Astrocyte (in vitro differentiated cells and primary cell): ENCODE measurements at regions not wholly inside any gene's neighbourhood (a gene's known extent, or its start where the extent isn't known, plus 50 kb on each side); places are given as distances from the start of the nearest gene placed in this dataset.

Source experiments
- DNase-seq: peaks from one replicate; pipeline ENCODE4 v3.0.0-alpha.2; 2010; ENCODE audit warnings: low read depth
- FAIRE-seq: peaks from 2 replicates; lab custom pipeline; 2011; peaks lifted over from hg19 to GRCh38; lab: Jason Lieb, UNC
- H2AFZ ChIP-seq: 2 replicates; pipeline ENCODE4 v1.6.0; 2012; ENCODE audit warnings: low read depth, low read length, inconsistent platforms
- H3K27ac ChIP-seq: 2 replicates; pipeline ENCODE4 v1.5.1; 2011; ENCODE audit warnings: low read depth, low read length, inconsistent platforms
- H3K27me3 ChIP-seq: 2 replicates; pipeline ENCODE4 v1.6.0; 2011; ENCODE audit warnings: low read length, inconsistent platforms; ENCODE audit not compliant: insufficient read depth
- H3K36me3 ChIP-seq: 2 replicates; pipeline ENCODE4 v1.5.1; 2011; ENCODE audit warnings: low read length, inconsistent platforms; ENCODE audit not compliant: insufficient read depth
- H3K4me1 ChIP-seq: 2 replicates; pipeline ENCODE4 v1.5.1; 2011; ENCODE audit warnings: low read length, inconsistent platforms; ENCODE audit not compliant: insufficient read depth
- H3K4me2 ChIP-seq: 2 replicates; pipeline ENCODE4 v1.6.0; 2012; ENCODE audit warnings: low read length, inconsistent platforms
- H3K4me3 ChIP-seq: 2 replicates; pipeline ENCODE4 v1.5.1; 2011; ENCODE audit warnings: low read depth, mild to moderate bottlenecking, low read length, inconsistent platforms; ENCODE audit not compliant: insufficient read depth
- H3K79me2 ChIP-seq: 2 replicates; pipeline ENCODE4 v1.6.0; 2012; ENCODE audit warnings: mild to moderate bottlenecking, low read length, inconsistent platforms; ENCODE audit not compliant: insufficient read depth
- H3K9ac ChIP-seq: 2 replicates; pipeline ENCODE4 v1.6.0; 2012; ENCODE audit warnings: mild to moderate bottlenecking, low read length, inconsistent platforms
- H3K9me3 ChIP-seq: 2 replicates; pipeline ENCODE4 v1.5.1; 2012; ENCODE audit warnings: low read depth, mild to moderate bottlenecking, low read length, inconsistent platforms; ENCODE audit not compliant: insufficient read depth
- H4K20me1 ChIP-seq: 2 replicates; pipeline ENCODE4 v1.6.0; 2012; ENCODE audit warnings: low read length, inconsistent platforms; ENCODE audit not compliant: insufficient read depth
- H3K27ac Mint-ChIP-seq: one replicate; pipeline ENCODE4 v1.8.0; 2021; ENCODE audit warnings: mild to moderate bottlenecking, mixed read lengths; ENCODE audit not compliant: unreplicated experiment
- H3K27me3 Mint-ChIP-seq: one replicate; pipeline ENCODE4 v1.8.0; 2021; ENCODE audit warnings: low read depth, mixed read lengths; ENCODE audit not compliant: unreplicated experiment
- H3K36me3 Mint-ChIP-seq: one replicate; pipeline ENCODE4 v1.8.0; 2021; ENCODE audit warnings: low read depth, mixed read lengths; ENCODE audit not compliant: unreplicated experiment
- H3K4me1 Mint-ChIP-seq: one replicate; pipeline ENCODE4 v1.8.0; 2021; ENCODE audit warnings: low read depth, mixed read lengths; ENCODE audit not compliant: unreplicated experiment
- H3K4me3 Mint-ChIP-seq: one replicate; pipeline ENCODE4 v1.8.0; 2021; ENCODE audit warnings: mild to moderate bottlenecking, moderate library complexity, mixed read lengths; ENCODE audit not compliant: unreplicated experiment
- H3K9me3 Mint-ChIP-seq: one replicate; pipeline ENCODE4 v1.8.0; 2021; ENCODE audit warnings: mild to moderate bottlenecking, mixed read lengths; ENCODE audit not compliant: unreplicated experiment
- EZH2 ChIP-seq: IDR thresholded peaks from 2 replicates; pipeline ENCODE4 v1.6.1; 2012; ENCODE audit warnings: mild to moderate bottlenecking, low read length, inconsistent platforms; ENCODE audit not compliant: insufficient read depth
- TF ChIP-seq, protein P1 (sequence below): IDR thresholded peaks from 2 replicates; pipeline ENCODE4 v1.5.1; 2011; ENCODE audit warnings: low read depth, mild to moderate bottlenecking, inconsistent platforms, low read length, moderate library complexity; ENCODE audit not compliant: insufficient read depth

DNA sequence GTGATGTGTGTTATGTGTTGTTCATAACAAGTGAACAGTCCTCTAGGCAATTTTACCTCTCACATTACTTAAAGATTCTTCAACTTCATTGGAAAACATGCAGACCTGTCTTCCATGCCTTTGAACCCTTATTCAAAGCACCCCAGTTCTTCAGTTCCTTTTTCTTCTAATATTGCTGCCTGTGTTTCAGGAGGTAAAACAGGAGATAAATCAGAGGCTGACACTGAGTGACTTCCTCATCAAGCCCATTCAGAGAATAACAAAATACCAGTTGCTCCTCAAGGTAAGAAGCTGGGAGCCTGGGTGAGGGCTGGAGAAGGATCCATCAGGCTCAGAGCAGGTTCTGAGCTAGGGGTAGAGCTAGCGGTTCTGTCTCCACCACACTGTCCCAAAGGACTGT, 71.1 kb upstream of the UMPS start:
- Histone ChIP-seq H3K9ac (no peak overlapping the region), H3K4me2 (no peak overlapping the region), H3K36me3 (no peaks in the 10 kb centered on the region), H3K27ac (no peak overlapping the region), H3K27me3 (no peaks in the 10 kb centered on the region), H3K4me1 (no peaks in the 10 kb centered on the region), H3K4me3 (no peak overlapping the region), H2AFZ (no peak overlapping the region), H4K20me1 (no peaks in the 10 kb centered on the region), H3K9me3 (no peaks in the 10 kb centered on the region), H3K79me2 (no peaks in the 10 kb centered on the region)
- Mint-ChIP-seq H3K4me3 (no peak overlapping the region), H3K9me3 (no peaks in the 10 kb centered on the region), H3K36me3 (peaks cover 9% of the 10 kb centered on the region), H3K4me1 (peaks cover 14% of the 10 kb centered on the region), H3K27ac (no peak overlapping the region), H3K27me3 (no peaks in the 10 kb centered on the region)
- TF ChIP-seq EZH2: no peak
- TF ChIP-seq, protein P1, sequence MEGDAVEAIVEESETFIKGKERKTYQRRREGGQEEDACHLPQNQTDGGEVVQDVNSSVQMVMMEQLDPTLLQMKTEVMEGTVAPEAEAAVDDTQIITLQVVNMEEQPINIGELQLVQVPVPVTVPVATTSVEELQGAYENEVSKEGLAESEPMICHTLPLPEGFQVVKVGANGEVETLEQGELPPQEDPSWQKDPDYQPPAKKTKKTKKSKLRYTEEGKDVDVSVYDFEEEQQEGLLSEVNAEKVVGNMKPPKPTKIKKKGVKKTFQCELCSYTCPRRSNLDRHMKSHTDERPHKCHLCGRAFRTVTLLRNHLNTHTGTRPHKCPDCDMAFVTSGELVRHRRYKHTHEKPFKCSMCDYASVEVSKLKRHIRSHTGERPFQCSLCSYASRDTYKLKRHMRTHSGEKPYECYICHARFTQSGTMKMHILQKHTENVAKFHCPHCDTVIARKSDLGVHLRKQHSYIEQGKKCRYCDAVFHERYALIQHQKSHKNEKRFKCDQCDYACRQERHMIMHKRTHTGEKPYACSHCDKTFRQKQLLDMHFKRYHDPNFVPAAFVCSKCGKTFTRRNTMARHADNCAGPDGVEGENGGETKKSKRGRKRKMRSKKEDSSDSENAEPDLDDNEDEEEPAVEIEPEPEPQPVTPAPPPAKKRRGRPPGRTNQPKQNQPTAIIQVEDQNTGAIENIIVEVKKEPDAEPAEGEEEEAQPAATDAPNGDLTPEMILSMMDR: no peak
- FAIRE-seq (no peak), DNase-seq (no peak)

DNA sequence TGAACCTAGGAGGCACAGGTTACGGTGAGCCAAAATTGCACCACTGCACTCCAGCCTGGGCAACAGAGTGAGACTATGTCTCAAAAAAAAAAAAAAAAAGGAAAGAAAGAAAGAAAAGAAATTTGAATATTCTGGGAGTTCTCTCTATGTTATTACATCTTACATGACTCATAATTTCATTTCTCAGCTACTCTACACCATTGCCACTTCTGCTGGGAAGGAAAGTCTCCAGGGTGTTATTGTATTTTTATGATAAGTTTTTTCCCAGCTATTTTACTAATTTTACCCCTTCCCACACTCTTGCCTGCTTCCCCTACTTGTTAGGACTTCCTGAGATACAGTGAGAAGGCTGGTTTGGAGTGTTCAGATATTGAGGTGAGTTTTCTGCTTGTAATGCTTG, 69.7 kb upstream of the UMPS start:
- Mint-ChIP-seq H3K27ac (no peak overlapping the region), H3K27me3 (no peaks in the 10 kb centered on the region), H3K36me3 (peaks cover 9% of the 10 kb centered on the region), H3K4me1 (peaks cover 14% of the 10 kb centered on the region), H3K9me3 (no peaks in the 10 kb centered on the region), H3K4me3 (no peak overlapping the region)
- no peaks in the 10 kb centered on the region for H3K27me3 ChIP-seq
- H3K4me3 ChIP-seq: no peak overlapping the region
- H3K9me3 ChIP-seq: no peaks in the 10 kb centered on the region
- FAIRE-seq (no peak), DNase-seq (no peak)
- TF ChIP-seq, protein P1: no peak
- TF ChIP-seq EZH2: no peak
- no peaks in the 10 kb centered on the region for H4K20me1 ChIP-seq
- H3K9ac ChIP-seq: no peak overlapping the region
- no peak overlapping the region for H3K27ac ChIP-seq
- H3K4me1 ChIP-seq: no peaks in the 10 kb centered on the region
- no peak overlapping the region for H3K4me2 ChIP-seq
- H3K79me2 ChIP-seq: no peaks in the 10 kb centered on the region
- H3K36me3 ChIP-seq: no peaks in the 10 kb centered on the region
- H2AFZ ChIP-seq: no peak overlapping the region

DNA sequence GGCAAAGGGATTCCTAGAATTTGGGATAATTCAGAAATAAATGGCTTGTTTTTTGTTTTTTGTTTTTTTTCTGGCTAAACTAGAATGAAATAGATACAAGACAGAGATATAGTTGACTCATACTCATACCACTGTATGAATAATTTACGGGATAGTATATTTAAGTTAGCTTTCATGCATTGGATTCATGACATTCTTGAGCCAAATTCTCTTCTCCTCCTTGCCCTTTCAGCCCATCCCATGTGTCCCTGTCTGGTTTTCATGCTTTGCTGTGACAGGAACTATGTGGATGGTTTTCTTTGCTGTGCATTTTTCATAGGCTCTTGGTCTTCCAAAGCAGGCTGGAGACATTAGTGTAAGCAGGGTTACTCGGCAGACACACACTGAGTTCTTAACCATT, 66.6 kb upstream of the UMPS start:
- TF ChIP-seq EZH2: no peak
- TF ChIP-seq, protein P1: no peak
- H3K4me1 ChIP-seq: no peaks in the 10 kb centered on the region
- H3K9me3 ChIP-seq: no peaks in the 10 kb centered on the region
- H2AFZ ChIP-seq: no peak overlapping the region
- no peaks in the 10 kb centered on the region for H3K79me2 ChIP-seq
- H3K4me3 Mint-ChIP-seq: no peak overlapping the region
- H3K9me3 Mint-ChIP-seq: no peaks in the 10 kb centered on the region
- peak overlapping the region; percentile 34 for H3K27ac Mint-ChIP-seq
- no peaks in the 10 kb centered on the region for H4K20me1 ChIP-seq
- no peak overlapping the region for H3K4me3 ChIP-seq
- H3K36me3 ChIP-seq: no peaks in the 10 kb centered on the region
- H3K4me2 ChIP-seq: no peak overlapping the region
- H3K27me3 ChIP-seq: no peaks in the 10 kb centered on the region
- DNase-seq: no peak
- FAIRE-seq: no peak
- H3K36me3 Mint-ChIP-seq: peaks cover 7% of the 10 kb centered on the region
- peaks cover 11% of the 10 kb centered on the region for H3K4me1 Mint-ChIP-seq
- no peak overlapping the region for H3K27ac ChIP-seq
- no peak overlapping the region for H3K9ac ChIP-seq
- no peaks in the 10 kb centered on the region for H3K27me3 Mint-ChIP-seq
